ENCODE measurements at regions not wholly inside any gene's neighbourhood (a gene's known extent, or its start where the extent isn't known, plus 50 kb on each side); places are given as distances from the start of the nearest gene placed in this dataset.

DNA sequence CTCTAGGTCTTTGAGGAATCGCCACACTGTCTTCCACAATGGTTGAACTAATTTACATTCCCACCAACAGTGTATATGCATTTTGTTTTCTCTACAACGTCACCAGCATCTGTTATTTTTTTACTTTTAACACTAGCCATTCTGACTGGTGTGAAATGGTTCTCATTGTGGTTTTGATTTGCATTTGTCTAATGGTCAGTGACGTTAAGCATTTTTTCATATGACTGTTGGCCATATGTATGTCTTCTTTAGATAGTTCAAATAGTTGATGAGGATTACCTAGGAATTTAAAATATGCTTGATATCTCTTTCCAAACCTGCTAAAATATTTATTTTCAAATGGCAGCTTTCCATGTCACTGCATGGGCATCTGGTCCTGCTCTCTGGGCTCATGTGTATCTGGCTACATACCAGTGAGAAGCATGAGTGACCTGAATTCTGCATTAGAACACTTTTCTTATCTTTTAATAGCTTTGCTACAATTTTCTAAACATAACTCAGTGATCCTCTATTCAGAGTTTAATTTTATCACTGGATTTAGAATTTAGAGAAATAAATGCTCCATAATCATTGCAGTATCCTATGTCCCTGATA is 95.8 kb upstream of the ADAMTS16 start:
- no peak for DNase-seq (ENCODE audit: extremely low spot score)
- TF ChIP-seq NFRKB (IDR thresholded peaks at IDR 0.05) = no peak
- TF ChIP-seq BHLHE40 (IDR thresholded peaks at IDR 0.05; ENCODE audit: borderline replicate concordance) = no peak
- no peak for TF ChIP-seq FOXM1 (IDR thresholded peaks at IDR 0.05; ENCODE audit: borderline replicate concordance)
- no peak for TF ChIP-seq SP1 (IDR thresholded peaks at IDR 0.05)
- no peak for TF ChIP-seq PKNOX1 (IDR thresholded peaks at IDR 0.05)
- no peak for TF ChIP-seq FOXK2 (IDR thresholded peaks at IDR 0.05)
- TF ChIP-seq ELF4 (IDR thresholded peaks at IDR 0.05) = no peak
- TF ChIP-seq LEF1 (IDR thresholded peaks at IDR 0.05; ENCODE audit: borderline replicate concordance) = no peak
- no peak for TF ChIP-seq FOXA1 (IDR thresholded peaks at IDR 0.05)
- TF ChIP-seq ZNF384 (IDR thresholded peaks at IDR 0.05) = no peak
- TF ChIP-seq SUZ12 (IDR thresholded peaks at IDR 0.05) = no peak
- no peak for TF ChIP-seq CTBP1 (IDR thresholded peaks at IDR 0.05; ENCODE audit: borderline replicate concordance)
- TF ChIP-seq TARDBP (IDR thresholded peaks at IDR 0.05) = no peak
- TF ChIP-seq HDGF (IDR thresholded peaks at IDR 0.05; ENCODE audit: borderline replicate concordance) = no peak
- no peak for TF ChIP-seq ARNT (IDR thresholded peaks at IDR 0.05)
- POLR2A ChIA-PET = no interaction called here
- CTCF ChIA-PET = no interaction called here

GRCh38 chr5:5046680-5047502 is 93.2 kb upstream of the ADAMTS16 start:
- CTCF ChIA-PET = no interaction called here
- DNase-seq (ENCODE audit: extremely low spot score) = no peak
- TF ChIP-seq NFRKB (IDR thresholded peaks at IDR 0.05) = no peak
- no peak for TF ChIP-seq BHLHE40 (IDR thresholded peaks at IDR 0.05; ENCODE audit: borderline replicate concordance)
- TF ChIP-seq LEF1 (IDR thresholded peaks at IDR 0.05; ENCODE audit: borderline replicate concordance) = no peak
- POLR2A ChIA-PET = no interaction called here

GRCh38 chr5:5050801-5051200 is 89.3 kb upstream of the ADAMTS16 start:
- TF ChIP-seq FOXM1 (IDR thresholded peaks at IDR 0.05; ENCODE audit: borderline replicate concordance) = no peak
- TF ChIP-seq LEF1 (IDR thresholded peaks at IDR 0.05; ENCODE audit: borderline replicate concordance) = no peak
- ChIA-PET CTCF (no interaction called here), POLR2A (no interaction called here)
- DNase-seq (ENCODE audit: extremely low spot score) = no peak

GRCh38 chr5:5055712-5056111 is 84.4 kb upstream of the ADAMTS16 start:
- no peak for DNase-seq (ENCODE audit: extremely low spot score)
- TF ChIP-seq ARNT (IDR thresholded peaks at IDR 0.05) = no peak
- TF ChIP-seq L3MBTL2 (conservative IDR thresholded peaks at IDR 0.05) = no peak
- TF ChIP-seq FOXA1 (IDR thresholded peaks at IDR 0.05) = no peak
- TF ChIP-seq HDGF (IDR thresholded peaks at IDR 0.05; ENCODE audit: borderline replicate concordance) = no peak
- TF ChIP-seq SUZ12 (IDR thresholded peaks at IDR 0.05) = no peak
- TF ChIP-seq CTBP1 (IDR thresholded peaks at IDR 0.05; ENCODE audit: borderline replicate concordance) = no peak
- TF ChIP-seq ELF4 (IDR thresholded peaks at IDR 0.05) = no peak
- no peak for TF ChIP-seq ZNF384 (IDR thresholded peaks at IDR 0.05)
- no peak for TF ChIP-seq FOXM1 (IDR thresholded peaks at IDR 0.05; ENCODE audit: borderline replicate concordance)
- no peak for TF ChIP-seq SP1 (IDR thresholded peaks at IDR 0.05)
- no peak for TF ChIP-seq BHLHE40 (IDR thresholded peaks at IDR 0.05; ENCODE audit: borderline replicate concordance)
- TF ChIP-seq FOXK2 (IDR thresholded peaks at IDR 0.05) = no peak
- TF ChIP-seq TARDBP (IDR thresholded peaks at IDR 0.05) = no peak
- TF ChIP-seq LEF1 (IDR thresholded peaks at IDR 0.05; ENCODE audit: borderline replicate concordance) = no peak
- no peak for TF ChIP-seq NFRKB (IDR thresholded peaks at IDR 0.05)
- no peak for TF ChIP-seq PKNOX1 (IDR thresholded peaks at IDR 0.05)
- ChIA-PET POLR2A (no interaction called here), CTCF (no interaction called here)

DNA sequence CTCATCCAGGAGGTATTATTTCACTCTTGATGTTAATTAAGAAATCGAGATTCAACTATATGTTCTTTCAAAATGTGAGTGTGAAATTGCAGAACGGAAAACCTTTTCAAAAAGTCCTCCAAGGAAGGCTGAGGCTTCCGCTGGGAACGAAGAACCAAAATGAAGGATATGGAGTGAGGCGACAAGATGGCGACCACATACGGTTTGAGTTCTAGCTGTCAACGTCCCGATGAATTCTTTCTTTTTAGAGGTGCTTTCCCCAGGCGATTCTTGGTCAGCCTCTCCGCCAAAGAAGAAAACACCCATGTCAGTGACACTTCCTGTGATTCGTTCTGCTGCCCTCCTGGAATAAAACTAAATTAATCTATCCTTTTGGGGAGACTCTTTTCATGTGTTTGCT is 78.3 kb upstream of the ADAMTS16 start:
- no peak for DNase-seq (ENCODE audit: extremely low spot score)
- TF ChIP-seq SUZ12 (IDR thresholded peaks at IDR 0.05) (no peak), NFRKB (IDR thresholded peaks at IDR 0.05) (no peak), BHLHE40 (IDR thresholded peaks at IDR 0.05; ENCODE audit: borderline replicate concordance) (no peak), TARDBP (IDR thresholded peaks at IDR 0.05) (no peak), ZNF384 (IDR thresholded peaks at IDR 0.05) (no peak), FOXM1 (IDR thresholded peaks at IDR 0.05; ENCODE audit: borderline replicate concordance) (no peak), ELF4 (IDR thresholded peaks at IDR 0.05) (no peak), LEF1 (IDR thresholded peaks at IDR 0.05; ENCODE audit: borderline replicate concordance) (no peak), CTBP1 (IDR thresholded peaks at IDR 0.05; ENCODE audit: borderline replicate concordance) (no peak), SP1 (IDR thresholded peaks at IDR 0.05) (no peak), PKNOX1 (IDR thresholded peaks at IDR 0.05) (no peak), ARNT (IDR thresholded peaks at IDR 0.05) (no peak), HDGF (IDR thresholded peaks at IDR 0.05; ENCODE audit: borderline replicate concordance) (no peak), L3MBTL2 (conservative IDR thresholded peaks at IDR 0.05) (no peak), FOXA1 (IDR thresholded peaks at IDR 0.05) (no peak), FOXK2 (IDR thresholded peaks at IDR 0.05) (no peak)
- ChIA-PET CTCF (no interaction called here), POLR2A (no interaction called here)

Measured in HEK293T (cell line).